Mesothelial cell of epicardium (in vitro differentiated cells): ENCODE measurements at regions not wholly inside any gene's neighbourhood (a gene's known extent, or its start where the extent isn't known, plus 50 kb on each side); places are given as distances from the start of the nearest gene placed in this dataset.

ENCODE experiments used
- DNase-seq, 2 experiments: peaks; one replicate each; pipeline ENCODE4 v3.0.0; 2021; ENCODE audit warnings: low spot score in 2 of 2; ENCODE audit not compliant: unreplicated experiment in 2 of 2
- H3K27ac Mint-ChIP-seq: 2 replicates; pipeline ENCODE4 v1.8.0; 2021; ENCODE audit warnings: mixed read lengths
- H3K27me3 Mint-ChIP-seq: 2 replicates; pipeline ENCODE4 v1.8.0; 2021; ENCODE audit warnings: low read depth, mixed read lengths
- H3K36me3 Mint-ChIP-seq: 2 replicates; pipeline ENCODE4 v1.8.0; 2021; ENCODE audit warnings: mixed read lengths
- H3K4me1 Mint-ChIP-seq: 2 replicates; pipeline ENCODE4 v1.8.0; 2021; ENCODE audit warnings: mixed read lengths
- H3K4me3 Mint-ChIP-seq: 2 replicates; pipeline ENCODE4 v1.8.0; 2021; ENCODE audit warnings: mild to moderate bottlenecking, moderate library complexity, mixed read lengths
- H3K9me3 Mint-ChIP-seq: 2 replicates; pipeline ENCODE4 v1.8.0; 2021; ENCODE audit warnings: mixed read lengths
- TF ChIP-seq, protein P1 (sequence below): fragments of 200-600 bp; sonication (generic); IDR thresholded peaks from one replicate; pipeline ENCODE4 v1.5.0; 2021; ENCODE audit warnings: antibody characterized with exemption; ENCODE audit not compliant: unreplicated experiment

DNA sequence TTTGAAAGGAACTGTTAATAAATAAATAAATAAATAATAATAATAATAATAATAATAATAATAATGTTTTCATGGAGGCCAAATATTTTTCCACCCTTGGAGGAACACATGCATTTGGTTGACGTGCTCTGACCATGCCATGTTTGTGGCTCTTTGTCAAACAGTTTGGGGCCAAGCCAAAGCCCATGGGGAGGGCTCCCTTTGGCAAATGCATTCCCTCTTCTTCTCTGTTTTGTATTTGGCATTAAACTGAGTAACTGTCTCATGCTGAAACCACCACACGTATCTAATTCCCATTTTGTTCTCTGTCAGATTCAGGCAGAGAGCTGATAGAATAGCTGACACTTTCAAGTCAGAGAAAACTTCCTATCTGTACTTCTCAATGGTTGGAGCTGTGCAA lies 68.6 kb upstream of the PAX6 start:
- Mint-ChIP-seq H3K9me3 (no peaks in the 10 kb centered on the region), H3K36me3 (no peaks in the 10 kb centered on the region), H3K4me3 (no peak overlapping the region), H3K27me3 (peaks cover 6% of the 10 kb centered on the region), H3K4me1 (peaks cover 23% of the 10 kb centered on the region), H3K27ac (no peak overlapping the region)
- DNase-seq: no peak
- TF ChIP-seq, protein P1, sequence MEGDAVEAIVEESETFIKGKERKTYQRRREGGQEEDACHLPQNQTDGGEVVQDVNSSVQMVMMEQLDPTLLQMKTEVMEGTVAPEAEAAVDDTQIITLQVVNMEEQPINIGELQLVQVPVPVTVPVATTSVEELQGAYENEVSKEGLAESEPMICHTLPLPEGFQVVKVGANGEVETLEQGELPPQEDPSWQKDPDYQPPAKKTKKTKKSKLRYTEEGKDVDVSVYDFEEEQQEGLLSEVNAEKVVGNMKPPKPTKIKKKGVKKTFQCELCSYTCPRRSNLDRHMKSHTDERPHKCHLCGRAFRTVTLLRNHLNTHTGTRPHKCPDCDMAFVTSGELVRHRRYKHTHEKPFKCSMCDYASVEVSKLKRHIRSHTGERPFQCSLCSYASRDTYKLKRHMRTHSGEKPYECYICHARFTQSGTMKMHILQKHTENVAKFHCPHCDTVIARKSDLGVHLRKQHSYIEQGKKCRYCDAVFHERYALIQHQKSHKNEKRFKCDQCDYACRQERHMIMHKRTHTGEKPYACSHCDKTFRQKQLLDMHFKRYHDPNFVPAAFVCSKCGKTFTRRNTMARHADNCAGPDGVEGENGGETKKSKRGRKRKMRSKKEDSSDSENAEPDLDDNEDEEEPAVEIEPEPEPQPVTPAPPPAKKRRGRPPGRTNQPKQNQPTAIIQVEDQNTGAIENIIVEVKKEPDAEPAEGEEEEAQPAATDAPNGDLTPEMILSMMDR: no peak

DNA sequence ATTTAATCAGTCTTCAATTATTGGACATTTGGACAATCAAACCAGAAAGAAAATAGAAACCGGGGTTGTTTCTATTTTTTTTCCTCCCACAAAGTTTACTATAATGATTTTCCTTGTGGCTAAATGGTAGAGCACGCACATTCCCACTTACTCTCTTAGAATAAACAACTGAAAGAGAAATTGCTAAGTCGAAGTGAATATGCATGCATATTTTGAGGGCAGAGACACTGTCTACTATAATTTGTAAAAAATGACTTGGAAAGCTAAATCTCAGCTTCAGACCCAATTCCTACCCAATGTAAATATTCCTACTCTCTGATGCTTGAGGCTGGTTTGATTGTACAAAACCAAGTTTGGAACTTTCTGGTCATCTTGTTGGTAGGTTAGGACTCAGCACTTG lies 66.7 kb upstream of the PAX6 start:
- DNase-seq: no peak
- no peaks in the 10 kb centered on the region for H3K9me3 Mint-ChIP-seq
- H3K27me3 Mint-ChIP-seq: peaks cover 11% of the 10 kb centered on the region
- H3K4me1 Mint-ChIP-seq: peaks cover 21% of the 10 kb centered on the region
- TF ChIP-seq, protein P1: no peak
- no peak overlapping the region for H3K27ac Mint-ChIP-seq
- no peaks in the 10 kb centered on the region for H3K36me3 Mint-ChIP-seq
- no peak overlapping the region for H3K4me3 Mint-ChIP-seq

DNA sequence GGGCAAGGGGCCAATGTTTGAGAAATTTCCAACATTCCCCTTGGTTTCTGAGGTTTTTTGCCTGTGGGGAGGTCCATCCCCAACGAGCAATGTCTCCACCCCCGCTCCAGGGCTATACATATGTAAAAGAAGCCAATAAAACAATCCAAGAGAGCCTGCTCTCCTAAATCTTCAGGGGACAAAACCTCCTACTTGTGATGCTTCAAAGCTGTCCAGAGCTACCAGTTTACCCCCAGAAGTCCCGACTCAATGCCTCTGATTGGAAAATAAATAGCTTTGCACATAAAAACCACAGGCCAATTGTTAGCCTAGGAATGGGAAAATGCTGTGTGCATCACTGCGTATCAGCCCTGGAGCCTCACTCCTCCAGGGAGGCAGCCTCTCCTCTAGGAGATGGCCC lies 66.0 kb upstream of the PAX6 start:
- Mint-ChIP-seq H3K27me3 (peaks cover 12% of the 10 kb centered on the region), H3K4me3 (no peak overlapping the region), H3K9me3 (no peaks in the 10 kb centered on the region), H3K27ac (no peak overlapping the region), H3K36me3 (no peaks in the 10 kb centered on the region), H3K4me1 (peaks cover 15% of the 10 kb centered on the region)
- TF ChIP-seq, protein P1: no peak
- DNase-seq: no peak

DNA sequence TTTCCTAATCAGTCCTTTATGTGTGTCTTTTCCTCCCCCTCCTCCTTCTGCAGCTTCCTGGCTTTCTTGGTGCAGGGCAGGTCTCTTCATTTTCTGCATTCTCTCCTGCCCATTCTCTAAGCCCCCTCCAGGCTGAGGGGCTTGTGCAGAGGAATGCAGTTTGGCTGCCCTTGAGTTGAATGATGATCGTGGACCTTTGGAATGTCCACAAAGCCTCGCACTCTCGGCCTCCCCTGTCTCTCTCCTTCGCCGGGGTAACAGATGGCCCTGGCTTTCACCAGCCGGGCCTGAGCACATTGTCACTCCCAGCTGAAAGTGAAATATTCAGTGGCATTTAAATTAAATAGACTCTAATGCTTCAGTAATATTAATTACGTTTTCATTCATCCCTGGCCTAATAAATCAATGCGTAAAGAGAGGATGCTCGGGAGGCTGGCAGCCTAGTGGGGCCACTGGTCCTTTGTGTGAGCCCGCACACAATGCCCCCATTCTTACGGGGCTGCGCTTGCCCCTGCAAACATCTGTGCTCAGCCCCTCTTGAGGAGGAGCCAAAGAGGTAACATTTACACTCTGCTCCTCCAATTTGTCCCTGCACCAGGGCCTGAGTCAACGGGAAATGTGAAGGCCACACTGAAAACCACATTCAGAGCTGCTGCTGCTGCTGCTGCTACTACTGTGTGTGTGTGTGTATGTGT lies 64.9 kb upstream of the PAX6 start:
- Mint-ChIP-seq H3K36me3 (no peaks in the 10 kb centered on the region), H3K27me3 (peaks cover 10% of the 10 kb centered on the region), H3K27ac (peak overlapping the region; percentile 28), H3K4me1 (peaks cover 18% of the 10 kb centered on the region), H3K4me3 (no peak overlapping the region), H3K9me3 (no peaks in the 10 kb centered on the region)
- TF ChIP-seq, protein P1: no peak
- peak in 1 of 2 experiments; percentile 40 for DNase-seq

DNA sequence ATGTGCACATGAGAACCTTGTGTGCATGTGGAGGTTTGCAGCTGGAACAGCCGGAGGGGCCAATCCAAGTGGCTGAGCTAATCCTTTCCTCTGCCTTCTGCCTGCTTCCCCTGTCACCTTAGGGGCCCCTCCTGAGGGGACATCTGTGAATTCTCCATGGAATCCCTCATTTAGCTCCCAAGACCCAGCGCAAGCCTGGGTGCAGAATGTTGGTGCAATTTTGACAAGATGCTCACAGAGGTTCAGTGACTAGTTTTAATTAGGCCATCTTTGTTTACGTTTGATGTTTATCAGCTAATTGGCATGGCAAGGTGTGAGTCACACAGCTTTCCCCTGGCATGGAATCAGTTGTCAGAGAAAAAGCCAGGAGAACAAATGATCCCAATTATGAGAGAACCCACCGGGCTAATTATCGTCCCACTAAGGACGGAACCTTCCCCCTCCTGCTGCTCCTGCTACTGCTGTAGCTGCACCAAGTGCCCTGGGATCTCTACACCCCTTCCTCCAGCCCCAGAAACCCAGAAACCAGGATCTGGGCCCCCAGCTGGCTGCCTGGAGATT lies 63.6 kb upstream of the PAX6 start:
- no peak overlapping the region for H3K27ac Mint-ChIP-seq
- H3K4me1 Mint-ChIP-seq: peaks cover 21% of the 10 kb centered on the region
- H3K36me3 Mint-ChIP-seq: no peaks in the 10 kb centered on the region
- no peaks in the 10 kb centered on the region for H3K9me3 Mint-ChIP-seq
- peaks cover 11% of the 10 kb centered on the region for H3K27me3 Mint-ChIP-seq
- DNase-seq: no peak
- TF ChIP-seq, protein P1: no peak
- H3K4me3 Mint-ChIP-seq: no peak overlapping the region
